ENCODE measurements at regions not wholly inside any gene's neighbourhood (a gene's known extent, or its start where the extent isn't known, plus 50 kb on each side); places are given as distances from the start of the nearest gene placed in this dataset.
"Not testable (repeated sequence)": the region's sequence is repeated elsewhere in the genome, so short reads cannot be mapped to it uniquely, and the experiment has no call there.

GRCh38 chr20:51958099-51959065, 156.1 kb upstream of the SALL4 start:
- DNase-seq (ENCODE audit: low read depth) = no peak

- no peak for DNase-seq (ENCODE audit: low read depth)
Observed at GRCh38 chr20:51955756-51956155, 153.4 kb upstream of the SALL4 start.

- no peak for DNase-seq (ENCODE audit: low read depth)
Observed at GRCh38 chr20:51953731-51954340, 151.5 kb upstream of the SALL4 start.

- no peak for DNase-seq (ENCODE audit: low read depth)
Observed at GRCh38 chr20:51950926-51951325, 148.6 kb upstream of the SALL4 start.

GRCh38 chr20:51946586-51946985, 144.3 kb upstream of the SALL4 start:
- DNase-seq (ENCODE audit: low read depth) = no peak

- no peak for DNase-seq (ENCODE audit: low read depth)
Observed at GRCh38 chr20:51945881-51946280, 143.6 kb upstream of the SALL4 start.

- DNase-seq (ENCODE audit: low read depth) = no peak
Observed at GRCh38 chr20:51945177-51945576, 142.9 kb upstream of the SALL4 start.

GRCh38 chr20:51943761-51944160, 141.4 kb upstream of the SALL4 start:
- no peak for DNase-seq (ENCODE audit: low read depth)

GRCh38 chr20:51943326-51943725, 141.0 kb upstream of the SALL4 start:
- DNase-seq (ENCODE audit: low read depth) = not testable (repeated sequence)

GRCh38 chr20:51941503-51941902, 139.2 kb upstream of the SALL4 start:
- no peak for DNase-seq (ENCODE audit: low read depth)

GRCh38 chr20:51939259-51939585, 136.9 kb upstream of the SALL4 start:
- no peak for DNase-seq (ENCODE audit: low read depth)

GRCh38 chr20:51938559-51939258, 136.4 kb upstream of the SALL4 start:
- no peak for DNase-seq (ENCODE audit: low read depth)

- DNase-seq (ENCODE audit: low read depth) = no peak
Observed at GRCh38 chr20:51937779-51938178, 135.5 kb upstream of the SALL4 start.

GRCh38 chr20:51936377-51936776, 134.1 kb upstream of the SALL4 start:
- DNase-seq (ENCODE audit: low read depth) = no peak

- DNase-seq (ENCODE audit: low read depth) = no peak
Observed at GRCh38 chr20:51935003-51935358, 132.7 kb upstream of the SALL4 start.

- no peak for DNase-seq (ENCODE audit: low read depth)
Observed at GRCh38 chr20:51934301-51935002, 132.1 kb upstream of the SALL4 start.

- no peak for DNase-seq (ENCODE audit: low read depth)
Observed at GRCh38 chr20:51931371-51931781, 129.1 kb upstream of the SALL4 start.

- DNase-seq (ENCODE audit: low read depth) = no peak
Observed at GRCh38 chr20:51930775-51931174, 128.5 kb upstream of the SALL4 start.

- no peak for DNase-seq (ENCODE audit: low read depth)
Observed at GRCh38 chr20:51928931-51929330, 126.6 kb upstream of the SALL4 start.

- DNase-seq (ENCODE audit: low read depth) = not testable (repeated sequence)
Observed at GRCh38 chr20:51927970-51928369, 125.6 kb upstream of the SALL4 start.

GRCh38 chr20:51926670-51927305, 124.5 kb upstream of the SALL4 start:
- no peak for DNase-seq (ENCODE audit: low read depth)

- DNase-seq (ENCODE audit: low read depth) = no peak
Observed at GRCh38 chr20:51924509-51924908, 122.2 kb upstream of the SALL4 start.
